HG02885 (cell line): ENCODE measurements at regions not wholly inside any gene's neighbourhood (a gene's known extent, or its start where the extent isn't known, plus 50 kb on each side); places are given as distances from the start of the nearest gene placed in this dataset.

ENCODE experiments used
- ATAC-seq: cut with Tn5 transposase; IDR thresholded peaks from one replicate; pipeline ENCODE4 v1.9.1; 2021; ENCODE audit warnings: mild to moderate bottlenecking; ENCODE audit not compliant: unreplicated experiment, poor library complexity

DNA sequence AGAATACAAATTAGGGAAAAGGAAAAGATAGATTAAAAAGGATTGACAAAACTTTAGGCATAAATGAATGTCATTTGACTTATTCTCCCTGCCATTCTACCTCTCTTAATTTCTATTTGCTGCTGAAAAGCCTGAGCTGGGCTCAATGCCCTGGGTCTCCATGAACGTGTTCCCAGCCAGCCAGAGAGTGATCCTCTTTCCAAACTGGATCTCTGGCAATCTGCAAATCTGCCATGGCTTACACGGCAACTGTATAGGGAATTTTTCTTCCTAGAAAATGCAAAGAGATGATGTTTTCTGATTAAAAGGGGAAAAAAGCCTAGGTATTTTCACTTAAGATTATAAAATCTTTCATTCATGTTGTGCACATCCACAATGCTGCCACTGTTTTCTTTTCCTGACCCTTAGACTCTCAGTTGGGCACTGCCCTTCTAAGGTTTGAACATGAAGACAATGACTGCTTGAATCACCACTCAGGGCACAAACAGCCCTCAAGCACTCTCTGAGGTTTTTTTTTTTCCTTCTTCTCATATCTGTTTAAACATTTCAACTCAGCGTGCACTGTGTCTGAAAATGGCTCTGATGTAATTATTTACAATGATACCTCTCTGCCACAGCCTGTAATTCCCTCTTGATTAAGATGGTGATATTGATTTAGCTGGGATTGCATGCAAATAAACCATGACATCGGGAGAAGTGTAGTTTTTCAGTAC is 60.3 kb downstream of the DACT1 start:
- no peak for ATAC-seq

DNA sequence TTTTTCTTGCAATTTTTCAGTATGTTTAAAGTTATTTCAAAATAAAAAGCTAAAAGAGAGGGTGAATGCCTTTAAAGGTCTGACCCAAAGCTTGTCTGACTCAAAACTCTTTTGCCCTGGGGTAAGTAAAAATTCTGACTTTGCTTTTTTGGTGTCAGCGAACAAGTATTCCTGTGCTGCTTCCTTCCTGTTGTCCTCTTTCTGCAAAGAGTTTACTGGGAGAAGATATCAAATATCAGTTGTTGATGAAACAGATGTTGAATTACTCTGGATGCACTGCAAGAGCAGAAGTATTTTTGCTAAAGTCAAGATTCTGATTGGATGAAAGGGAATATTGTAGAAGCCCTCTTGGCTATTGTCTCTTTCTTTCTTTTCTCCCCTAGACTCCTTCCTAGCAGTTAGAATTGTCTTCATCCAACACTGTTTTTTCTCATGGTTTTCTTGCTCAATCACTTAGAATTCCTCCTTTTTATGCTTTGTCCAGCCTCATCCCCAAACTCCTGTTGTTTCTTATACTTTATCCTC is 62.0 kb downstream of the DACT1 start:
- ATAC-seq: no peak

DNA sequence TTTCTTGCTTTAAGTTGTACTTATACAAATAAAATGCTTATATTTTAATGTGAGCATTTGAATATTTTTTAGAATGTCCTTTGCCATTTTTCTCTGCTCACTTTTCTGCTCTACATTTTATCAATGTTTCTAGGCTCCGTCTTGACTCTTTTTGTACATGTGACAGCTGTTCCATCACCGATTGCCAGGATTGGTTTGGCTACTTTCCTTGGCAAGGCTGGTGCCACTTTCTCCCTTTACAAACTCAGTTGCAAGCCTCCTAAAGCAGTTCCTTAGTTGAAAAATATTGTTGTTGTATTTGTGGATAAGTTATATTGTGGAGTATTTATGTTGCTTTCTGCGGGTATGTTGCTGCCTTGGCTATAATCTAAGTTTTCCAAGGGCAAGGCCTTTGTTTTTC is 63.4 kb downstream of the DACT1 start:
- no peak for ATAC-seq

DNA sequence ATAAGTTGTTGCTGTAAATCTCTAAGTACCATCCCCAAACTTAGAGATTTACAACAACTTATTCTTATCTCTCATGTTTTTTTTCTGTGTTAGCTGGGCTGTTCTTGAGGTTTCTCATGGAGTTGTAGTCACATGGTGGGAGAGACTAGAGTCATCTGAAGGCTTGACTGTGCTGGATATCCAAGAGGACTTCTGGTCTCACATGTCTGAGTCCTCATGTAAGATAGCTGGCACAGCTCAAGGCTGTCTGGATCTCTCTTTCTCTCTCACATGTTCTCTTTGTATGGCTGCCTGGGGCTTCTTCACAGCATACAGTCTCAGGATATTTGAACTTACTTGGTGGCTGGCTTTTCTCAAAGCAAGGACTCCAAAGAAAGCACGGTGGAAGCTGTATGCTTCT is 63.8 kb downstream of the DACT1 start:
- no peak for ATAC-seq

DNA sequence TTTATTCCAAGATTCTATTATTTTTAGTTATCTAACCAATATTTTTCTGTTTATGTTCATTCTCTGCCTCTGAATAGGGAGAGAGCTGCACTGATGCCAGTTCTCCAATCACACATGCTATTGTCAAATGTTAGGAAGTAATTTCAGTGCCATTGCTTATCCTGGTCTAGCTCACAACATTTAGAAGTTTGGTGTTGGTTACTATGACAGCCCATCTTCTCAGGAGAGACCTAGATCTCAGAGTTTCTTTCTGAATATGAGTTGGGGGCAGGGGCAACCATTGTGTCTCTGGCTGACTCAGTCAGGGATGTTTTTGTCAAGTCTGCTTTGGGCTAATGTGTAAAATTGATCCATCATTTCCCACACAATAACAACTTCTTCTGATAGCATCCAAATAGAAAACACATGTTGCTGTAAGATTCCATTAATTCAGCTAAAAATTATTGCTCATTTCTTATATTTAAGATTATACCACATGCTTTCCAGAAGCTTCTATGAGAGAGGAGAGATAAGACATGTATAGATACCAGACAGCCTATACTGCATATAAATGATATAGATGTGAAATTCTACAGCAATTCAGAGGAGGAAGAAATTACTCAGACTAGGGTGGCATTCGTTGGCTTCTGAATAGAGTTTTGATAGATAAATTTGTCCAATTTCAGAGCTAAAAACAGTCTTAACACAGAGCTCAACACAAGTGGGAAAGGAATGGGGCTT is 64.8 kb downstream of the DACT1 start:
- no peak for ATAC-seq

DNA sequence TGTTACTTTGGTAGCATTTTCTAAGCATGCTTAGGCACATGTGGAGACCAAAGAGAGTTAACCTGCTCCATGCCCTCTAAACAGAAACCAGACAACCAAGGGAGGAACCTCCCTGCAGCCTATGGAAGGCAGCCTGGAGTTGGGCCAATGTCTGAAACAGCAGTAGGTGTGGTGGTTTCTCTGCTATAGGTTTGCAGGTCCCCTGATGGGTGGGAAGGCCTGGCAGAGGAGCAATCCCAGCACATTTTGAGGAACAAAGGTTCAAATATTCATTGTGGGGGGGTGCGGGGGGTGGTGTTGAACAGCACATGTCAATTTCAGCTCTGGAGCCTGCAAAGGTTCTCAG is 65.4 kb downstream of the DACT1 start:
- no peak for ATAC-seq

DNA sequence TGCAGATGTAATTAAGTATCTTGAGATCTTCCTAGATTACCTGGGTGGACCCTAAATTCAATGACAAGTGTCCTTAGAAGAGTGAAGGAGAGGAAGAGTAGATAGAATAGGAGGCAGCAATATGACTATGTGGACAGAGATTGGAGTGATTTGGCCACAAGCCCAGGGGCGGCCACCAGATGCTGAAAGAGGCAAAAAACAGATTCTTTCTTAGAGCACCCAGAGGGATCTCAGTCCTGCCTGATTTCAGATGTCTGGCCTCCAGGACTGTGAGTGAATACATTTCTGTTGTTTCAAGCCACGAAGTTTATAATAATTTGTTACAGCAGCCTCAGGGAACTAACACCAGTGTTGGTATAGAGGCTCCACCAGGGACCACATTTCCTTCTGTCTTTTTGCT is 67.3 kb downstream of the DACT1 start:
- no peak for ATAC-seq

DNA sequence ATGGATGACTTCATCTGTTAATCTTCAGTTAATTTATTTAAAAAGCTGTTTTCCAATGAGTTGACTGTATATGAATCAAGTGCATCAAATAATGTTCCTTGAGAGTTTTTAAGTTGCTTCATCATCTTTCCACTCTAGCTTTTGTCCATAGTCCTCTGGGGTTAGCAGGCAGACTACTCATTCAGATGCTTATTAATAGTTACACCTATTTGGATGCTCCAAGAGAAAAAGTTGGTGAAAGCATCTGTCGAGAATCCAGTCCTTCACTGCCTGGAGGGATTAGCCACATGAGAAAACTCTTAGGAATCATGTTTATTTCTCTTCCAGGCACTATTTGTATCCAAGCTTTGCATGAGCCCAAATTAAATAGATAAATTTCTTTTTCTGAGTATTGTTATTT is 70.2 kb downstream of the DACT1 start:
- no peak for ATAC-seq

DNA sequence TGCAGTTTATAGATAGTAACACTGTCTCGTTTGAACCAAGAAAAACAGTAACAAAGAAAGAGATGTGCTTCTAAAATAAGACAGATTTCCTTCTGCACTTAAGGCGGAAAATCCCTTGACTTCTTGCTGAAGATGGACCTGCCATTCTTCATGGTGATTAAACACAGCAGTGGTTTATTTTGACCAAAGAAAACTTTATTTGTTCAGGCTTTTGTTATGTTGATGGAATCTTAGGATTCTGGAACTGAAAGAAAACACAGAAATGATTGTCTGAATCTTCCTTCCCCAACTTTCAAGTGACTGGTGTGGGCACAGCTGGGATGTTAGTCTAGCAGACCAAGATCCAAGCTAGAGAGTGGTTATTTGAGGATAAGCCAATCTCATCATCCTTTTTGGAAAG is 72.2 kb downstream of the DACT1 start:
- ATAC-seq: no peak

DNA sequence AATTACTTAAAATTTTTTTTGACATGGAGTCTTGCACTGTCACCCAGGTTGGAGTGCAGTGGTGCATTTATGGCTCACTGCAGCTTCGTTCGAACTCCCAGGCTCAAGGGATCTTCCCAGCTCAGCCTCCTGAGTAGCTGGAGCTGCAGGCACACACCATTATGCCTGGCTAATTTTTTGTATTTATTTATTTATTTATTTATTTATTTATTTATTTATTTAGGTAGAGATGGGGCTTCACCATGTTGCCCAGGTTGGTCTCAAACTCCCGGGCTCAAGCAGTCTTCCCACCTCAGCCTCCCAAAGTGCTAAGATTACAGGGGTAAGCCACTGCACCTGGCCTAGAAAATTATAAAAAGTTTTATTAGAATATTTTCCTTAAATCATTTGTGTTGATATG is 73.6 kb downstream of the DACT1 start:
- no peak for ATAC-seq

DNA sequence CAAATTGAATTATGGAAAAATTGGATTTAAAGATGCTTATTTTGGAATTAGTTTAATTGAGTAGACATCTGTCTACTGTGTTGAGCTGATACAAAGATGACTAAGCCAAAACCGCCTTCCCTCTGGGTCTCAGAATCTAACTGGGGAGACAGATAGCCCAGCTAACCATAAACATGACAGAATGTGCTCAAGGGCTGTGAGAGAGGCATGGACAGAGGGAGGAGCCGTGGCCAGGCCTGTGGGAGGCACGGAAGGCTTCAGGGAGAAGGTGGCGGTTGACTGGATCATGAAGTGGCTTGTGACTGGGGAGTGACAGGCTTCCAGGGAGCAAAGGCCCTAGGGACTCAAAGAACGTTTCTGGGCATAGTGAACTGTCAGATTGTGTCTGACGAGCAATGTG is 74.6 kb downstream of the DACT1 start:
- ATAC-seq: no peak

DNA sequence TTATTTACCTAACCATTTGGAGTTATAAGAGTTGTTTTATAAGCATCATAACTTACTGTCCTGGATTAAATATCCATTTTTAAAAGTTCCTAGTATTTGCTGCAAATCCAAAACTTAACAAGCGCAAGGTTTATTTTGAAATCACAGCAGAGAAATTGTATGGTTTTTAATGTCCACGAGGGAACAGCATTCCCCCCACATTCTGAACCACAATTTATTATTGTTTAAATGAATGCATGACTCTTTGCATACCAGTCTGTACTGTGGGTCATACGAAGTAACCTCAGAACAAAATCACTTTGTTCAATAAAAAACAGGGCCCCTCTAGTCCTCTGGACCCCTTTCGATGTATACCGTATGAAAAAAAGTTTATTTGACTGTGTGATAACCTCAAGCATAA is 75.9 kb downstream of the DACT1 start:
- no peak for ATAC-seq

DNA sequence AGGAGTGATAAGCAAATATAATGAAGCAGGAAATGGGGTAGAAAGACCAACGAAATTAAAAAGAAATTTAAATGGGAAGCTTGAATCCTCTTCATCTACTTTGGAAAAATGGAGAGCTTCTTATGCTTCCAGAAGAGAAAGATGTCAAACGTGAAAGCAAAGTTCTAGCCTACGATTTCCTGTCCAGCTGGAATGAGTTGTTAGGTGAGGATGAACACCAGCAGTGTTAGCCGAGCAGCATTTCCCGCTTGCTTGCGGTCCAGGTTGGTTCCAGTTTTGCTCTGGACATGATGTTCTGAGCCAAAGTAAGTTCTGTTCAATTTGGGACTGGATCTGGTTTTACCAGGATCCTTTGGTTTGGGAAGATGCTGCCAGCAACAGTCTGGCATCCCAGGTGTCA is 78.9 kb downstream of the DACT1 start:
- ATAC-seq: no peak

DNA sequence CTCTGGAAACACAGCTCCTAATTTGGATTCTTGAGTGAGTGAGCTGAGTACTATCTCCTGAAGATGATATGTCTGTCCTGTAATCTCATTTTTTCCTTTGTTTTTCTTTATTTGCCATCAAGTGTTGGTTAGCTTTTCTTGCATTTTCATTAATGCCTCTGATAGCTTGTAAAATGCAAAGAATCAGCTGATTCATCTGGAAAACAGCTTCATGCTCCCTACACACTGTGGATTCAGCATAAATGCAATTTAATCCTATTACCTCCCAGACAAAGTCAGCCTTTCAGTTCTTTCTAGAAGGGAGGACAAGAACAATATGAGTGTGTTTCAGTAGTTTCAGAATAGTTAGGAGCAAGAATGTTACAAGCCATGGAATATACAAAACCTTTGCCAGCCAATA is 79.4 kb downstream of the DACT1 start:
- ATAC-seq: no peak

DNA sequence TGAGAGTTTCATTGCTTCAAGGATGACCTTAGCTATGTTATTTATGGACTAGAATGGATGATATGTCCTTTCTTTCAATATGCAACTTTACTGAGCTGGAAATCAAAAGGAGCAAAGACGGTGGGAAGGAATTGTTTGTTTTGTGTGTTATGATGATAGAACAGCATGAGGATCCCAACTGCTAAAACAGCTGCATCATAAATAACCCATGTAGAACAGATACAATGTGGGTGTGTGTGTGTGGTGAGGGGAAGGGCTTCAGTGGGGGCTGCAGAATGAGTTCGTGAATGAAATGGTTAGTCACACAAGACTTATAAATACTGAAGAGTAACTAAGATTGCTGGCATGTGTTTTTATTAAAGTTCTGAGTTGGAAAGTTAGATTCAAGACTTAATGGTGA is 80.1 kb downstream of the DACT1 start:
- no peak for ATAC-seq

DNA sequence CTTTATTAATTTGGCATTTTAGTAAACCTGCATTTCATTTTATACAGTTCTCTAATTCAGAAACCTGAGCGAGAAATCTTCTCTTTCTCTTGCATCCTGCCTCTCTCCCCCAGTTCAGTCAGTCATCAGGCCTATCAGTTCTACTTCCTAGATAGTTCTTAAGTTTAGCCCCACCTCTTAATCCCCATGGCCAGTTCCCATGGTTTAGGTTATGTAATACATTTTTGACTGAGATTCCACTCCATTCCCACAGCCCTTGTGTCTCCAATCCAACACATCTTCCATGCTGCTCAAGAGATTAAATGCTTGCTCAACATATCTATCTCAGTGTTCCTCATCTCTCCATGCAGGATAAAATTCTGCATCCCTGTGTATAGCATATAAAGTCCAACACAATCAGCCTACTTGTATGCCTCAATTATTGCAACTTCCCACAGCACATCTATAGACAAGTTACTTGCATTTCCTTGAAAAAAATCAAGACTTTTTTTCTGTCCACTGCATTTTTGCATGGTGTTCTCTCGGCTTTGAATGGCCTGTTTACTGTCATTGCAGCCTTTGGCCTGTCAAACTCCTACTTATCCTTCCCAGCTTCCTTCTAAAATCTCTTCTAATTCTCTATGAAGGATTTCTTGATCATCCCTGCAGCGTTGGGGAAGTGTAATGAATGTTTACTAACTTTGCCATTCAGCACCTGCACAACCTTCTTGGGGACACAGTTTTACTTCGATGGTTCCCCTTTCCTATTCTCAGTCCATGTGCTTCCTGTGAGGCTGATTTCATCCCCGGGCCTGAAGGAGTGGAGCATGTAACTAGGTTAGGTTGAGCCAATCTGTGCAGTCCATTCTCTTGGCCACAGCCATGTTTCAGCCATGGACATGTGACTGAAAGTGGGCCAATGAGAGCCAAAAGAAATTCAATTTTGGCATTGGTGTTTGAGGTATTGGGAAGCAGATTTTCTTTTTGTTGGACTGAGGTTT is 80.8 kb downstream of the DACT1 start:
- no peak for ATAC-seq

DNA sequence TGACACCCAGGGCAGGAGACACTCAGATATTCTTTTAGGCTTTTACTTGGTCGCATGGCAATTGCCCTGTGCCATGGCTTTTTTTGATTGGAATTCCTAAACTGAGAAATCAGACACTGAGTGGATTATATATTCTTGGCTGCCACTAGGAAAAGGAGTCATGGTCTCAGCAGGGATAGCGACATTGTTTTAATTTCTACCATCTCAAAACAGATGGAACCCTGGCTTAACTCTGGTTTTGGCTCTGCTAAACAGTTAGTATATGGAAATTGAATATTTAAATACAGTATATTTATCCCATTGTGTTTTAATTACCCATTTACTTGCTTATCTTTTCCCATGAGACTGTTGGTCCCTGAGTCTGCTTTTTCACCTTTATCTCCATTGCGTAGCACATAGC is 84.0 kb downstream of the DACT1 start:
- ATAC-seq: no peak

DNA sequence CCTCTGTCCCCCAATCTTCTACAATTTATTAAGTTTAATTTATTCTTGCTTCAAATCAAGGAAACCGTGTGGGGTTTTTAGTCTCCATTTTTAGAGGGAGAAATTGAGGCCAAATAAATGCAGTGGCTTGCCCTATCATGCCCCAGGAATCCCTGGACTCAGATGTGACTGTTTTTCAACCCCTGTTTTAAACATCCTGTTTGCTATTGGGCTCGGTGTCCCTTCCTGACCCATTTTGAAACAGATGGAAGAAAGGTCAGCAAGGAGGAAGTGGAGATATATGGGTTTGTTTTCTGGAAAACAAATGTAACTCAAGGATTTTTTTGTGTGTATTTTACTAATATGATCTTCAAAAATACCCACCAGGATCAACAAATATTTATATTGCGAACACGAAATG is 84.7 kb downstream of the DACT1 start:
- ATAC-seq: no peak

DNA sequence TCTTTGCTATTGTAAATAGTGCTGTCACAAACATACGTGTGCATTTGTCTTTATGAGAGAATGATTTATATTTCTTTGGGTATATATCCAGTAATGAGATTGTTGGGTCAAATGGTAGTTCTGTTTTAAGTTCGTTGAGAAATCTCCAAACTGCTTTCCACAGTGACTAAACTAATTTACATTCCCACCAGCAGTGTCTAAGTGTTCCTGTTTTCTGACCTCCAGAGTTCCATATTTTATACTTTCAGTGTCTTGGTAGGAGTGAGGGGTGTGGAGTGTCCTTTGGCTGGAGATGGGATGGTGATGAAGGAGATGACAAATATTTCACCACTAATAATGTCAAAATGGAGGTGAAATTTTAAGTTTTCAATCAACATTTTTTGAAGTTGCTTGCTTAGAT is 86.4 kb downstream of the DACT1 start:
- no peak for ATAC-seq

DNA sequence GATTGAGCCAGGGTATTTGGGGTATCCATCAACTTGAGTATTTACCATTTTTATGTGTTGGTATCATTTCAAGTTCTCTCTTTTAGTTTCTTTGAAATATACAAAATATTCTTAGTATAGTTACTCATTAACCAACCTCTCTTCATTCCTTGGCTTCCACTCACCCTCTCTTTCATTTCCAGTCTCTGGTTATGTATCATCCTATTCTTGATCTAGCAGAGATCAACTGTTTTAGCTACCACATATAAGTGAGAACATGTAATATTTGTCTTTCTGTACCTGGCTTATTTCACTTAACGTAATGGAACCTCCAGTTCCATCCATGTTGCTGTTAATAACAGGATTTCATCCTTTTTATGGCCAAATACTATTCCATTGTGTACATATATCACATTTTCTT is 86.9 kb downstream of the DACT1 start:
- ATAC-seq: no peak

DNA sequence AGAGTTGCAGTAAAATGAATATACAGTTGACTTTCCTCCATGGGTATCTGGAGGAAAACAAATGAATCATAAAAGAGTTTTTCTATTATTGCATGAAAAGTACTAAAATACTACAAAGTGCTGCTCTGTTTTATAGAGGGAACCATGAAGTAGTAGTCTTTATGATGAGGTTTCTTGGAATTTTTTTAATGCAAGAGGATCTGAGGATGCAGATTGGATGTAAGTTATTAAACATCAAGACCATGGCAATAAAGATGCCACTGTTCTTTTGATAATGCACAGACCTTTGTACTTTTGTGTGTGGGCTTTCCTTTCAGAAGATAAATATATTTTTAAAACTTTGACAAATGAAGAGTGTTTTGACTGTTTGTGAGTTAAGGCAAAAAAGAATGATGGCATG is 87.5 kb downstream of the DACT1 start:
- ATAC-seq: no peak
